ENCODE measurements at regions not wholly inside any gene's neighbourhood (a gene's known extent, or its start where the extent isn't known, plus 50 kb on each side); places are given as distances from the start of the nearest gene placed in this dataset.
A peak's percentile ranks its signal among the peaks of the same experiment; 100 is the strongest.
"Not testable (repeated sequence)": the region's sequence is repeated elsewhere in the genome, so short reads cannot be mapped to it uniquely, and the experiment has no call there.

DNA sequence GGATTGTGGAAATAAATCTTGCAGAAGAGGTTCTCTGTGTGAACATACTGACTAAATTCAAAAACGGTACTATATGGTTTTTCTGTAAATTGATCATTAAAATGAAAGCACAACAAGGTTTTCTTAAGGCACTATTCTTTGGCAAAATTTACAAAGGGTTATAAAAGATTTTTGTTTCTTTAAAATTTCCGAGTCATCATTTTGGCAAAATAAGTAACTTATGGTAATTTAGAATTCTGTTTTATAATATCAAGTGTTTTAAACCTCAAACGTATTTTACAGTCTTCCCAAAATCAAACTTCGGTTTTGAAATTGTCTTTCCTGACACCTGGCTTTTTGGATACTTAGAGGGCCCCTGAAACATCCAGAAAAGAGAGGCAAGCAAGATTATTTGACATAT is 101.9 kb upstream of the TFPI start:
- no peak overlapping the region for H3K27ac ChIP-seq
- intact Hi-C loops (cut with DNase I; ENCODE audit: low total_unique reads) = no loop called here
- DNase-seq = no peak
- no peak overlapping the region for H3K4me3 ChIP-seq
- H3K4me1 ChIP-seq = no peaks in the 10 kb centered on the region
- 79 to 87% (median 83%) methylated on average over 4 of the region's 4 CpGs for WGBS, 5 donors
- H3K27me3 ChIP-seq = no peaks in the 10 kb centered on the region
- H3K36me3 ChIP-seq = no peaks in the 10 kb centered on the region
- no peaks in the 10 kb centered on the region for H3K9me3 ChIP-seq
- TF ChIP-seq, protein P1, sequence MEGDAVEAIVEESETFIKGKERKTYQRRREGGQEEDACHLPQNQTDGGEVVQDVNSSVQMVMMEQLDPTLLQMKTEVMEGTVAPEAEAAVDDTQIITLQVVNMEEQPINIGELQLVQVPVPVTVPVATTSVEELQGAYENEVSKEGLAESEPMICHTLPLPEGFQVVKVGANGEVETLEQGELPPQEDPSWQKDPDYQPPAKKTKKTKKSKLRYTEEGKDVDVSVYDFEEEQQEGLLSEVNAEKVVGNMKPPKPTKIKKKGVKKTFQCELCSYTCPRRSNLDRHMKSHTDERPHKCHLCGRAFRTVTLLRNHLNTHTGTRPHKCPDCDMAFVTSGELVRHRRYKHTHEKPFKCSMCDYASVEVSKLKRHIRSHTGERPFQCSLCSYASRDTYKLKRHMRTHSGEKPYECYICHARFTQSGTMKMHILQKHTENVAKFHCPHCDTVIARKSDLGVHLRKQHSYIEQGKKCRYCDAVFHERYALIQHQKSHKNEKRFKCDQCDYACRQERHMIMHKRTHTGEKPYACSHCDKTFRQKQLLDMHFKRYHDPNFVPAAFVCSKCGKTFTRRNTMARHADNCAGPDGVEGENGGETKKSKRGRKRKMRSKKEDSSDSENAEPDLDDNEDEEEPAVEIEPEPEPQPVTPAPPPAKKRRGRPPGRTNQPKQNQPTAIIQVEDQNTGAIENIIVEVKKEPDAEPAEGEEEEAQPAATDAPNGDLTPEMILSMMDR (IDR thresholded peaks at IDR 0.05) = no peak
- TF ChIP-seq EP300 (IDR thresholded peaks at IDR 0.05) = no peak

DNA sequence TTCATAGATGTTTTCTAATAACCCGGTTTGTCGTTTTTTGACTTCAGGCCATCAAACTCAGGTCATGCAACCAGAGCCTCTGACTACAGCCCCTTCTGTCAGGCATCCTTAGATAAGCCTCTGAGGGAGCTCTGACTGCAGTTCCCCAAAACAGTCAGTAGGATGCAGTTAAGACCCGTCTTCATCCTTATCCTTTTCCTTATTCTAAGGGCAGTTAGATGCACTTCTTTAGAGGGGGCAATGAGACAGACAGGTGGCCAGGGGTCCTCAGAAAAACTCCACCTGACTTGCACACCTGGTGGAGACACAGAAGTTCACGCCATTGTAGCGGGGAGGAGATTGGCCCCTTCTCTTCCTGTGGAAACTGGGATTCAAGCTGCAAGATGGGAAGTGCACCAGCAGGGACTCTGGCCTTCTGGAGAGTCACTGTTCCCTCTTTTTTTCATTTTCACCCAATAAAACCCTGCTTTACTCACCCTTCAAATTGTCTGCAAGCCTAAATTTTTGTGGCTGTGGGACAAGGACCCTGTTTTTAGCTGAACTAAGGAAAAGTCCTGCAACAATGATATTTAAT is 104.8 kb upstream of the TFPI start:
- TF ChIP-seq POLR2AphosphoS5 (IDR thresholded peaks at IDR 0.05) = no peak
- TF ChIP-seq, protein P1 (IDR thresholded peaks at IDR 0.05) = peak in 1 of 7 experiments; percentile 17
- TF ChIP-seq POLR2A (IDR thresholded peaks at IDR 0.05) = no peak
- Histone ChIP-seq H3K4me1 (no peaks in the 10 kb centered on the region), H3K27me3 (no peaks in the 10 kb centered on the region), H3K27ac (no peak overlapping the region), H3K36me3 (no peaks in the 10 kb centered on the region), H3K9me3 (peaks cover 0 to 5% (median 0%) of the 10 kb centered on the region in 4 donors), H3K4me3 (no peak overlapping the region)
- DNase-seq = peak in 1 of 2 donors; percentile 15
- intact Hi-C loops (cut with DNase I; ENCODE audit: low total_unique reads) = no loop called here
- WGBS, 5 donors = 46 to 53% (median 48%) methylated on average over 5 of the region's 5 CpGs

DNA sequence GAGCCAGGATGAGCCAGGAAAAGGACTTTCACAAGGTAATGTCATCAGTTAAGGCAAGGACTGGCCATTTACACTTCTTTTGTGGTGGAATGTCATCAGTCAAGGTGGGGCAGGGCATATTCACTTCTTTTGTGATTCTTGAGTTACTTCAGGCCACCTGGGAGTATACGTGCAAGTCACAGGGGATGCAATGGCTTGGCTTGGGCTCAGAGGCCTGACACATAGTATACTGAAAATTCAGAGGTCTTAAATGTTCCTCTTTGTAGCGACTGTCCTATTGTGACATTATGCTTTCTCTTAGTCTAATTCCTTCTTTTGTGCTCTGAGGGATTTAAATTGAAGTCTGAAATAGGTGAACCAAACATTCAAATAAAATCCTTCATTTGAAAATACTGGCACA is 121.8 kb upstream of the TFPI start:
- H3K4me1 ChIP-seq; H3K36me3 ChIP-seq; DNase-seq; H3K27me3 ChIP-seq; H3K27ac ChIP-seq; H3K9me3 ChIP-seq; intact Hi-C loops (cut with DNase I; ENCODE audit: low total_unique reads); H3K4me3 ChIP-seq: not testable (repeated sequence)
- WGBS, 5 donors = 89 to 96% (median 94%) methylated on average over 2 of the region's 2 CpGs

DNA sequence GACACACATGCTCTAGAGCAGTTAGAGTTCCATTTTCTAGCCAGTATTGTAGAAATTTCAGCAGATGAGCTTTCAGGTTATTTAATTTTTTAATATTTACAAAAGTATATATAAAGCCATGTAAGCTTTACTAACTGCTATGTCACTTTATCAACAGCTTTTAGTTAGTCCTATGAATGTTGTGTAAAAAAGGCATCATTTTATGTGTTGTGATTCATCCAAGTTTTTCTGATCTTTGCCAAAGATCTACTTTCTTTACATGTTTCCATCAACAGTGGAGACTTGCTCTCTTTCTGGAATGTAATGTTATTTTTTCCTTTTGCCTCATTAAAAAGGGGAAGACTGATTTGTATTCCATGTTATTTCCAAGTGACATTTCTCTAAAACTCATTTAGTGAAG is 125.2 kb upstream of the TFPI start:
- no peaks in the 10 kb centered on the region for H3K9me3 ChIP-seq
- no peak for DNase-seq
- H3K27ac ChIP-seq = no peak overlapping the region
- intact Hi-C loops (cut with DNase I; ENCODE audit: low total_unique reads) = no loop called here
- no peaks in the 10 kb centered on the region for H3K4me1 ChIP-seq
- no peaks in the 10 kb centered on the region for H3K27me3 ChIP-seq
- TF ChIP-seq, protein P1 (IDR thresholded peaks at IDR 0.05) = no peak
- TF ChIP-seq POLR2AphosphoS5 (IDR thresholded peaks at IDR 0.05) = no peak
- TF ChIP-seq POLR2A (IDR thresholded peaks at IDR 0.05) = no peak
- TF ChIP-seq EP300 (IDR thresholded peaks at IDR 0.05) = no peak
- H3K4me3 ChIP-seq = no peak overlapping the region
- H3K36me3 ChIP-seq = no peaks in the 10 kb centered on the region

DNA sequence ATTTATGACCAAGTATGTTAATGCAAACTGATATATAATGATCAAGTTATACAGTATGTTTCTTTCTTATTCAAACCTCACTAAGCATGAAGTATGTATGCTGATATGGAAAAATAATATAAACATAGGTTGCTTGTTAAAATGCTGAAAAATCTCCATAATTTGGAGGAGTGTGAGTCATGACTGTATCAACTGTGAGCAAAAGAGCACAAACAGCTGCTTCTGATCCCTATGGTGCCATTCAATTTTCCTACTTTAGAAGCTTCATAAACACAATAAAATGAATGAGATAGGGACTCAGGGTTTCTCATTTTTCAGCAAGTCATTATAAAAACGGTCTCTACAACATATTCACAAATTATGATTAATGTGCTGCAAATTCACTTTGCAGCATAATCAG is 129.9 kb upstream of the TFPI start:
- WGBS, 5 donors = 49 to 72% (median 67%) methylated on average over 1 of the region's 1 CpG
- intact Hi-C loops (cut with DNase I; ENCODE audit: low total_unique reads) = no loop called here

More for the DNA sequence above, 129.9 kb upstream of the TFPI start:
- no peak for DNase-seq
- Histone ChIP-seq H3K9me3 (no peaks in the 10 kb centered on the region), H3K4me3 (no peak overlapping the region), H3K27me3 (no peaks in the 10 kb centered on the region), H3K4me1 (no peaks in the 10 kb centered on the region), H3K36me3 (no peaks in the 10 kb centered on the region), H3K27ac (no peak overlapping the region)
- TF ChIP-seq, protein P1 (IDR thresholded peaks at IDR 0.05) = no peak
- TF ChIP-seq POLR2AphosphoS5 (IDR thresholded peaks at IDR 0.05) (no peak), EP300 (IDR thresholded peaks at IDR 0.05) (no peak), POLR2A (IDR thresholded peaks at IDR 0.05) (no peak)

Measured in stomach (tissue), 8 donors.